Umbilical cord (tissue), 1 donor: ENCODE measurements at regions not wholly inside any gene's neighbourhood (a gene's known extent, or its start where the extent isn't known, plus 50 kb on each side); places are given as distances from the start of the nearest gene placed in this dataset.

Source experiments
- DNase-seq: peaks from one replicate; pipeline ENCODE4 v3.0.0-alpha.2; 2015; ENCODE audit warnings: low spot score

DNA sequence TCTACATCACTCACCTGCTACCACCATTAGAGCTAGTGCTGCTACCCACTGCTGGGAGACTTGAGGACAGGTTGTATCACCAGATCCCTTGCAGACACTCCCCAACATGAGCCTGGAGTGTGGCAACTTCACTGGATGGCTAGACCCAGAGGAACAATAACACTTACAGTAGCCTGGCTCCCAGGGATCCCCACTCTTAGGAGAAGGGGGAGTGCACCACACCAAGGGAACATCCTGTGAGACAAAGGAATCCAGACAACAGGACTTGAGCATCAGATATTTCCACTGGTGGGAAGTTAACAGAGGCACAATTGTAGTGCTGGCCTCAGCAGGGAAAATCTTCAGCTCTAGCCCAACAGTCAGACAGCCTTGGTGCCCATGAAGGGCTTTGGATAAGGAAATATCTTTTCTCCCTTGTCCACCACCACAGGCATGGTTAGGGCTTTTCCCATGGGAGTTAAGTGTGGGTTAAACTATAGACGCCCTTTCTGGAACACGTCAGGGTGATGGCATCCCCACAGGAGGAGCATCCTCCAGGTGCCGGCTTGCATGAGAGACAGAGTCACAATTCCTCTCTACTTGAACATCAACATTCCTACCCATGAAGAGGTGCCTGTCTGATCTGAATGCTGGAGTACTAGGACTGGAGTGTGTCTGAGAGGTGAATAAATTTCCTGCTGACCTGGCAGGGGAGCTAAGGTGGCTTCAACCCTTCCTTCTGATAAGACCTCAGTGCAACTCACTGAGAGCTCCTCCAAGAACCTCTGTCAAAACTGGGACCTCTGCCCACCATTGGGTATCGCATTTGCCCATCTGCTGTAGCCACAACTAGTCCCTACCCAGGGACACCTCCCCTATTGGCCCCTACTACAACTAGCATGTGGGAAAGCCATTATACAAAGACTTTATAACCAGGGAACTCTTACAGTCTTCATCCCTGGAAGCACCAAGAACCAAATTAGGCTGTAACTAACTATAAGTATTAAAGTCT is 55.4 kb upstream of the SIRPG start:
- no peak for DNase-seq

GRCh38 chr20:1711826-1712601 is 54.4 kb upstream of the SIRPG start:
- DNase-seq: no peak

- DNase-seq: no peak
Observed at GRCh38 chr20:1711266-1711665, 53.7 kb upstream of the SIRPG start.

DNA sequence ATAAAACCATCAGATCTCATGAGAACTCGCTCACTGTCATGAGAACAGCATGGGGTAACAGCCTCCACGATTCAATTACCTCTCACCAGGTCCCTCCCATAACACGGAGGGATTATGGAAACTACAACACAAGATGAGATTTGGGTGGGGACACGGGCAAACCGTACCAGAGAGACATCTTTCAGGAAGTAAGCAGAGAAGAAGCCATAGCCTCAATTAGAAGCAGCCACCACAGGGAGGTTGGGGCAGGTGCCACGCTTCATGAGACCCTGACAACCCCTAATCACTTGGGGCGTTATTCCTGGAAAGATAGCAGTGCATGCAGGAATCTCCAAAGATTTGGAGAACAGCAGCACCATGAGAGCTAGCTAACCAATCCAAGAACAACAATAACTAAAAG is 52.9 kb upstream of the SIRPG start:
- DNase-seq: no peak

- no peak for DNase-seq
Observed at GRCh38 chr20:1707588-1708449, 50.2 kb upstream of the SIRPG start.
